ELR (cell line): ENCODE measurements at regions not wholly inside any gene's neighbourhood (a gene's known extent, or its start where the extent isn't known, plus 50 kb on each side); places are given as distances from the start of the nearest gene placed in this dataset.
"Not testable (repeated sequence)": the region's sequence is repeated elsewhere in the genome, so short reads cannot be mapped to it uniquely, and the experiment has no call there.

Source experiments
- DNase-seq: peaks from one replicate; pipeline ENCODE4 v3.0.0-alpha.2; 2015; ENCODE audit warnings: low read depth

- DNase-seq, result not testable (repeated sequence)
Observed at GRCh38 chr15:98088307-98088945, 127.9 kb downstream of the ARRDC4 start.

GRCh38 chr15:98089352-98089751, 128.8 kb downstream of the ARRDC4 start:
- DNase-seq, result not testable (repeated sequence)

DNA sequence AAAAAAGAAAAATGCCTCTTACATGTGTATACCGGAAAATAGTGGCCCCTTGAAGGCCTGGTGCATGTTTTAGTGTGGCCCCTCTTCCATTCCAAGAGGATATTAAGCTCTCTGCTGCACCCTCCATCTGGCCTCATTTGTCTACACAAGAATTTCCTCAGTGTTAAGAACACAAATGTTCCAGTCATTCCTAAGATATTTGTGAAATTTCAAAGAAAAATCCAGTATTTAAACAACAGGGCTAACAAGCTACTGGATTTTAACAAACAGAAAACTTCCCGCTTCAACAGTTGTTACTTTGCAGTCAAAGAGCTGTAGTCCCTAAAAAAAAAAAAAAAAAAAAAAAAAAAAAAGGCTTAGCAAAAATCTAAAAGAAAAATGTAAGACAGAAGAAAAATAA, 137.5 kb downstream of the ARRDC4 start:
- not testable (repeated sequence) for DNase-seq

- DNase-seq, result not testable (repeated sequence)
Observed at GRCh38 chr15:98100606-98101005, 140.1 kb downstream of the ARRDC4 start.

- DNase-seq, result no peak
Observed at GRCh38 chr15:98103570-98103969, 143.1 kb downstream of the ARRDC4 start.

DNA sequence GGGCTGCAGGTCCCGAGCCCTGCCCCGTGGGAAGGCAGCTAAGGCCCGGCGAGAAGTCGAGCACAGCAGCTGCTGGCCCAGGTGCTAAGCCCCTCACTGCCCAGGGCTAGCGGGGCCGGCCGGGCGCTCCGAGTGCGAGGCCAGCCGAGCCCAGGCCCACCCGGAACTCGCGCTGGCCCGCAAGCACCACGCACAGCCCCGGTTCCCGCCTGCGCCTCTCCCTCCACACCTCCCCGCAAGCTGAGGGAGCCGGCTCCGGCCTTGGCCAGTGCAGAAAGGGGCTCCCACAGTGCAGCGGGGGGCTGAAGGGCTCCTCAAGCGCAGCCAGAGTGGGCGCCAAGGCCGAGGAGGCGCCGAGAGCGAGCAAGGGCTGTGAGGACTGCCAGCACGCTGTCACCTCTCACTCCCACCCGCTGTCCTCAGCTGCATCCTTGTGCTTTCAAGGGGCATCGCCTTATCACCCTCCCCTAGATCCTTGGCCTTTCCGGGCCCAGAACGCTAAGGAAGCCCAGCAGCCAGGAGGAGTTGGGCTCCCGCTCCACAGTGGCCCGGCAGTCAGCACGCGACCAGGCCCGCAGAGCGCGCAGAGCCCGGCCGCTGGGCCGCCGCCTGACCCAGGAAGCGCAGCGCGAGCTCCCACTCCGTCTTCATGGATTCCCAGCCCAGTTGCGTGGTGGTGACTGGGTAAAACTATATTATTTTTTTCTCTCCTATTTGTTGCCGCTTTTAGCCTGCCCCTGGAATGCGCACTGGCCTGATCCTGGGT, 144.1 kb downstream of the ARRDC4 start:
- not testable (repeated sequence) for DNase-seq

- not testable (repeated sequence) for DNase-seq
Observed at GRCh38 chr15:98106615-98107194, 146.2 kb downstream of the ARRDC4 start.

DNA sequence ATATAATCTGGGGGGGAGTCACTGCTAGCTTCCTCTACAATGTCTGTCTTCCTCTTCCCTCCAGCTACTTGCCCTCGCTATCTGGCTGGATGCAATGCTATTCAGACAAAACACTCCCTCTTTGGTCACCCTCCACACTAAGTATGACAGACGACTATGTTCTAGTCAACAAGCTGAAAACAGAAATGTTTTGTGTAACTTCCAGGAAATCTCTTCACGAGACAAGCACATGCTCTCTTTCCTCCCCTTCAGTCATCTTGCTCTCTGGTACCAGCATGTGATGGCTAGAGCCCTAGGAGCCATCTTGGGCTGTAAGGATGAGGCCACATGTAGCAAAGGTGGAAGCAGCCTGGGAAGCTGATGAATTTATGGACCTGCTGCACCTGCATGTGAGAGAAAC, 151.3 kb downstream of the ARRDC4 start:
- no peak for DNase-seq

- DNase-seq, result no peak
Observed at GRCh38 chr15:98113327-98113726, 152.8 kb downstream of the ARRDC4 start.

DNA sequence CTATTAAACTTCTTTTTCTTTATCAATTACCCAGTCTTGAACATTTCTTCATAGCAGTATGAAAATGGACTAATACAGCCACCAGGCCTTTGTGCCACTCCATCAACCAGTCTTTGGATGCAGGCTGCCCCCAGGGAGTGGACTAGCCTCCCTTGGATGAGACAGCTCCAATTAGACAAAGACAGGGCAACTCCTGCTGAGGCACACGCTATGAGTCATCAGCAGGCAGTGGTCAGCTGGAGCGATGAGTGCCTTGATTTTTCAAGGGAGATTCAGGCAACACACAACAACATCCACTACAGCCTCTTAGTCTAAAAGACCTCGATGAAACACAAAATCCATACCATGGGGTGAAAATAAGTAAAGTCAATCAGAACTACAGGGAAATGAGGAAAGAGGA, 160.1 kb downstream of the ARRDC4 start:
- DNase-seq, result peak; percentile 67

DNA sequence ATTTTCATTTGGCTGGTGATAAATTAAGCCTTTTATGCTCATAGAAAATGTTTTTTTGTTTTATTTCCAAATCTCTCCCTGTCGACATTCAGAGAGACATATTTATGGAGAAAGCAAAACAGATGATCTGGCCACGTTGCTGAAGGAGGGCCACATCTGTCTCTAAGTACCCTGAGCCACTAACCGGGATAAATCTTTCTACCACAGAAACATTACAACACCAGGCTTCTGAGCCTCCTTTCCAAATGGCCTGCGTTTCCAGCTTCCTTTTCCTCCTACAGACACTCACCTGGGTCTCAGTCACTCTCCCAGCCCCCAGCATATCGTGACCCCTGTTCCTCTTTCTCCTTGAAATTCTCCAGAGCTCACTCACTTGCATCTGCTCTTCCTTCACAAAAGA, 161.0 kb downstream of the ARRDC4 start:
- no peak for DNase-seq

- no peak for DNase-seq
Observed at GRCh38 chr15:98121957-98122356, 161.5 kb downstream of the ARRDC4 start.

DNA sequence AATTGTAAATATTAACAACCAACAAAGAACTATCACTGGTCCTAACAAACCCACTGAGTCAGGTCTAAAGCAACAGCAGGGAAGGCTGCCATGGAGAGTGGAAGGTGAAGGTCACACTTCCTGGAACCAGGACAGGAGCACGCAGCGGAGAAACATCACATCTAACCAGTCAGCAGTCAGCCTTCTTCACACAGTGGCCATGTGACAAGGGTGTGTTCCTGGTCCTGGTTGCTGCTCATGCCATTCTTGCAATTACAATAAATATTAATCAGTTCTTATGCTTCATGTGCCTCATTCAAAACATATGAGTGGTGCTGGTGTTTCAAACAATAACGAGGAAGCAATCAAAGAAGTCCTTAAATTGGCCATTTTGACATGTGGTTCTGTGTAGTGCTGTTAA, 162.8 kb downstream of the ARRDC4 start:
- peak; percentile 11 for DNase-seq

DNA sequence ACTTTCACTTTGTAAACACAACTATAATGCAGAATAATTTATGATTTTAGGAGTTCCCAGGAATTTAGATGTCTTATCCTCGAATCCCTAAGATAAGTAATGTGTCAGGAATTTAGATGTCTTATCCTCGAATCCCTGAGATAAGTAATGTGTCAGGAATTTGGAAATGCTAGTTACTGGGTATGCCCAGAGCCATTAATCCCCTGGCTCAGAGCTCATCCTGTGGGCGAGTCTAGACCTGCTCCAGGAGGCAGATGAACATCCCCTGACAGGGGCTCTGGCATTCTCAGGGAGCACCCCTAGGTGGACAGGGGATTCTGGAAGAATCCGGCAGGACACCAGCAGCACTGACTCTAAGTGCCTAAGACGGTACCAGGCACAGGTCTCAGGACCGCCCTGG, 163.3 kb downstream of the ARRDC4 start:
- DNase-seq, result peak; percentile 64

GRCh38 chr15:98124581-98124980, 164.1 kb downstream of the ARRDC4 start:
- DNase-seq, result peak; percentile 58

GRCh38 chr15:98126326-98127085, 166.0 kb downstream of the ARRDC4 start:
- peak; percentile 61 for DNase-seq

DNA sequence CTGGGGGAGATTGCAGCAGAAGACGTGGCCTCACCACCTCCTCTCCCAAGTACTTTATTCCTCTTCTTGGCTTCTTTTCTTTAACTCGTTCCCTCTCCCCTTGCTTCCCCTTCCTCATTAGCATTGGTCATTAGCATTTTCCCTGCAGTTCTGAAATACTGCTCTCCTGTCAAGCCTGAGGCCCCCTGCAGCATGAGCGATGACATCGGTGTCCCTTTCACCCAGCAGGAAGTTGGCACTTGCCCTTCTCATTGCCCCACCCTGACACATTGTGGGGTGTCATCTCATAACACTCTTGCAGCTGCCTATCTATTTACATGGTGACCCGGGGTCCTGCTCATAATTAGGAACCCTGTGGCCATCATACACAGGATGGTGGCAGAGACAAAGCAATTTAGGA, 167.1 kb downstream of the ARRDC4 start:
- DNase-seq, result no peak

DNA sequence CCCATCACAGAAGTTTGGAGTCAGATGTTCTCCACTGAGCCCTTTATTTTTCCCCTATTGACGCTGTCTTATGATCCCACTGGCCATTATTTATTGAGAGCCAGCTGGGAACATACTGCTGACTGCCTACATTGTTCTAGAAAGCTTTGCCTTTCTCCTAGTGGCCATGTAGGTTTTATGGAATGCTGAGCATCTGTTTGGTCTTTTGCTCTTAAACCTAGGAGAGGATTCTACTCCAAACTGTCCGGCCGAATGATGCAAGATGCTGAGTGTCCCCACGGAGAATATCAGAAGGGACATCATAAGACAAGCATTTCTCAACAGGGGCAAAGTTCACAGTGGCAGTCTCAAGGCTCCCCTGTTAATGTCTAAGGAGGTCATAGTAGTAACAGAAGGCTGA, 171.4 kb downstream of the ARRDC4 start:
- no peak for DNase-seq

- DNase-seq, result no peak
Observed at GRCh38 chr15:98134905-98135304, 174.4 kb downstream of the ARRDC4 start.

- no peak for DNase-seq
Observed at GRCh38 chr15:98138910-98139309, 178.4 kb downstream of the ARRDC4 start.

- no peak for DNase-seq
Observed at GRCh38 chr15:98139337-98139736, 178.8 kb downstream of the ARRDC4 start.

DNA sequence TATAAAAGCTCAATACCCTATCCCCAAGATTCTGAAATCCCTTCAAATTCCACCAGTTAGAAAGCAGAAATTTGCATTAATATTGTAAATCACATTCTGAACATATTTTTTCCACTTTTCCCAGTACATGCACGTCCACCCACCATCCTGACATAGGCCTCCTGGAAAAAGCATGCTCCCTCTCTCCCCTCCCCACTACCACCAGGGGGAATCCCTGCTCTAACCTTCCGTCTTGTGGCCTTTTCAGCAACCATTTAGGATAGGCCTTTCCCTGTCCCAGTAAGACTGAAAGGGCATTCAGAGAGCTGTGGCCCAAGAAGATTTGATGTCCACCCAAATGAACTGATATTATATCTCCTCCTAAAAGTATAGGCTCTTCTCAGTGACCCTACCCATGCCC, 182.1 kb downstream of the ARRDC4 start:
- DNase-seq, result peak; percentile 35

- DNase-seq, result no peak
Observed at GRCh38 chr15:98143116-98143515, 182.6 kb downstream of the ARRDC4 start.
